ENCODE measurements at regions not wholly inside any gene's neighbourhood (a gene's known extent, or its start where the extent isn't known, plus 50 kb on each side); places are given as distances from the start of the nearest gene placed in this dataset.

- DNase-seq (ENCODE audit: low read depth in 2 of 2), result no peak
Measured at GRCh38 chr10:62453274-62453673, 79.1 kb downstream of the ZNF365 start.

GRCh38 chr10:62454687-62455397, 80.7 kb downstream of the ZNF365 start:
- DNase-seq (ENCODE audit: low read depth in 2 of 2), result no peak

GRCh38 chr10:62456611-62457101, 82.5 kb downstream of the ZNF365 start:
- no peak for DNase-seq (ENCODE audit: low read depth in 2 of 2)

- DNase-seq (ENCODE audit: low read depth in 2 of 2), result no peak
Measured at GRCh38 chr10:62457196-62457595, 83.0 kb downstream of the ZNF365 start.

- no peak for DNase-seq (ENCODE audit: low read depth in 2 of 2)
Measured at GRCh38 chr10:62457598-62457997, 83.4 kb downstream of the ZNF365 start.

GRCh38 chr10:62459072-62459471, 84.9 kb downstream of the ZNF365 start:
- DNase-seq (ENCODE audit: low read depth in 2 of 2), result no peak

GRCh38 chr10:62459500-62459899, 85.3 kb downstream of the ZNF365 start:
- no peak for DNase-seq (ENCODE audit: low read depth in 2 of 2)

- no peak for DNase-seq (ENCODE audit: low read depth in 2 of 2)
Measured at GRCh38 chr10:62460393-62460792, 86.2 kb downstream of the ZNF365 start.

- no peak for DNase-seq (ENCODE audit: low read depth in 2 of 2)
Measured at GRCh38 chr10:62461120-62461519, 87.0 kb downstream of the ZNF365 start.

GRCh38 chr10:62462461-62462860, 88.3 kb downstream of the ZNF365 start:
- DNase-seq (ENCODE audit: low read depth in 2 of 2), result no peak

- DNase-seq (ENCODE audit: low read depth in 2 of 2), result no peak
Measured at GRCh38 chr10:62463364-62463763, 89.2 kb downstream of the ZNF365 start.

- DNase-seq (ENCODE audit: low read depth in 2 of 2), result no peak
Measured at GRCh38 chr10:62464308-62464707, 90.1 kb downstream of the ZNF365 start.

- no peak for DNase-seq (ENCODE audit: low read depth in 2 of 2)
Measured at GRCh38 chr10:62466590-62466989, 92.4 kb downstream of the ZNF365 start.

GRCh38 chr10:62467527-62467926, 93.4 kb downstream of the ZNF365 start:
- DNase-seq (ENCODE audit: low read depth in 2 of 2), result no peak

GRCh38 chr10:62471711-62472110, 97.5 kb downstream of the ZNF365 start:
- DNase-seq (ENCODE audit: low read depth in 2 of 2), result no peak

GRCh38 chr10:62473241-62473640, 99.1 kb downstream of the ZNF365 start:
- DNase-seq (ENCODE audit: low read depth in 2 of 2), result no peak

- no peak for DNase-seq (ENCODE audit: low read depth in 2 of 2)
Measured at GRCh38 chr10:62475551-62475950, 101.4 kb downstream of the ZNF365 start.

GRCh38 chr10:62479523-62479922, 105.4 kb downstream of the ZNF365 start:
- DNase-seq (ENCODE audit: low read depth in 2 of 2), result no peak

- no peak for DNase-seq (ENCODE audit: low read depth in 2 of 2)
Measured at GRCh38 chr10:62480196-62480595, 106.0 kb downstream of the ZNF365 start.

GRCh38 chr10:62482581-62482980, 108.4 kb downstream of the ZNF365 start:
- no peak for DNase-seq (ENCODE audit: low read depth in 2 of 2)

- no peak for DNase-seq (ENCODE audit: low read depth in 2 of 2)
Measured at GRCh38 chr10:62491597-62491996, 117.4 kb downstream of the ZNF365 start.

- no peak for DNase-seq (ENCODE audit: low read depth in 2 of 2)
Measured at GRCh38 chr10:62492012-62492869, 118.1 kb downstream of the ZNF365 start.

- DNase-seq (ENCODE audit: low read depth in 2 of 2), result no peak
Measured at GRCh38 chr10:62492870-62493180, 118.7 kb downstream of the ZNF365 start.

Measured in activated CD8-positive, alpha-beta memory T cell treated with anti-CD3 and anti-CD28 coated beads for 4 hours (primary cell).